NCI-H1092 treated with DMSO at 0.1 percent for 48 hours (cell line): ENCODE measurements at regions not wholly inside any gene's neighbourhood (a gene's known extent, or its start where the extent isn't known, plus 50 kb on each side); places are given as distances from the start of the nearest gene placed in this dataset.

Experiments
- DNase-seq: peaks from one replicate; lab custom pipeline; 2025; lab: John Stamatoyannopoulos, UW

DNA sequence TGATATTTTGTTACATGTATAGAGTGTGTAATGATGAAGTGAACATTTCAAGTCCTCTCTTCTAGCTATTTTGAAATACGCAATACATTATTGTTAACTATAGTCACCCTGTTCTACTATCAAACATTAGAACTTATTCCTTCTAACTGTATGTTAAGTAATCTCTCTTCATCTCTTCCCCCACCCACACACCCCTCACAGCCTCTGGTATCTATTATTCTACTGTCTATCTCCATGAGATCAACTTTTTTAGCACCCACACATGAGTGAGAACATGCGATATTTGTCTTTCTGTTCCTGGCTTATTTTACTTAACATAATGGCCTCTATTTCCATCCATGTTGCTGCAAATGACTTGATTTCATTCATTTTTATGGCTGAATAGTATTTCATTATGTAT lies 57.7 kb upstream of the EGR2 start:
- no peak for DNase-seq

DNA sequence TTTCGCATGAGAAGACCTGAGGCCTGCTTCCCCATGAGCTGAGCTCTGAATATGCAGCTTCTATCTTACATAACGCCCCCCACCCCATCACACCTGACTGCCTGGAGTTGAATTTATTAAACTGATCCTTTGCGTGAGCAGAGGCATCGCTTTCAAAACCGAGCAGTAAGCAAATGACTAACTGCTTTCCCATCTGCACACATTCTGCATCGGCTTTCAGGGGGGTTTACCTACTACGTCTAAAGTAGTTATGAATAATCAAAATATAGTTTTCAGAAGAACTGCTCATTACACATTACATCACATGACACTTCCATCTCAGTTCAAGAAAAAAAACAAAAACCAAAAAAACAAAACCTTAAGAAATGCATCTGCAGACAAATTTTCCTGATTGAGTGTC lies 54.7 kb upstream of the EGR2 start:
- no peak for DNase-seq

DNA sequence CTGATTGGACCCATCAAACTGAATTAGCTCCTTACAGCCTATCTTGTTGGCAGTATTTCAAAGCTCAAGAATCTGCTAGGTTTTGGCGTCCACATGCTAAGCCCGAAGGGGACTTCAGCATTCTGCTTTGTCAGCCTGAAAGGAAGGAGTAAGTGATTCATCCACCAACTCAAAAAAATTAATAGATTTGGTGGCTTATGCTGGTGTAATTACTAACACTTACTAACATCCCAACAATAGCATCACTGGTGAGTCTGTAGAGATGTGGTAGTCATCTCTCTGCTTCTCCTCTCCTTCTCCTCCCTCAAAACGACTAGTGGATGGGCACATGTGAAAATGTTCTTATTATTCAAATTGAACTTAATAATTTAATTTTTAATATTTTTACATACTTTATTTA lies 53.8 kb upstream of the EGR2 start:
- DNase-seq, result no peak

DNA sequence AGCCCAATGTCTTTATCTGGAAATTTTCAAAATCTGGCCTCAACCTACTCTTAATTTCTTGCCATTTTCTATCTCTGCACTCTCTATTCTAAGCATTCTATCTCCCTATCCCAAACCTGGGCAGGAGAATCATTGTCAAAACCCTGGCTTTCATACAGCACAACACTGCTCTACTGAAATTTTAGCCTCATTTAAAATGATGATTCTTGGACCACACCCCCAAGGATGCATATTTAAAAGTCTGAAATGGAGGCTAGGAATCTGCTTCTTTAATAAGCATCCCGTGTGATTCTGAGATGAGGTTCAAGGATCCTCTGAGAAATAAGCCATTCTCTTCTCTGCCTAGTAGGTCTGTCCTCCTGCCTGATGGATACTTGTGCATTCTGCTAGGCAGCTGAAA lies 50.8 kb upstream of the EGR2 start:
- DNase-seq, result no peak

DNA sequence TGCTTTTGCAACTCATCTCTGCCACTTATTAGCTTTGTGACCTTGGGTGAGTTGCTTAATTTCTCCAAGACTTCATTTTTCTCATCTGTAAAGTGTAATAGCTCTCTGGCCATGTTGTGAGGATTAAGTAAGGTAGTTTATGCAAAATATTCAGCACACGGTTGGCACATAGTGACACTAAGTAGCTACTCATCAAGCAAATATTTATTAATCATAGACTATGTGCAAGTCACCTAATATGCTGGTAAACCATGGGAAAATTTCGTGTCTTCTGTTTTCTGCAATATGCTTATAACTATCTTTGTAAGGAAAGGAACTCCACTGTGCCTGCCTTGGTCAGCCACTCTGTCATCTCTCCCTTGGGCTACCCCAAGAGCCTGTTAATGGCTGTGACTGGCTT lies 50.3 kb upstream of the EGR2 start:
- no peak for DNase-seq
